Astrocyte (in vitro differentiated cells and primary cell): ENCODE measurements at regions not wholly inside any gene's neighbourhood (a gene's known extent, or its start where the extent isn't known, plus 50 kb on each side); places are given as distances from the start of the nearest gene placed in this dataset.

Experiments
- CTCF ChIP-seq: IDR thresholded peaks from 2 replicates; pipeline ENCODE4 v1.5.1; 2011; ENCODE audit warnings: low read depth, mild to moderate bottlenecking, inconsistent platforms, low read length, moderate library complexity; ENCODE audit not compliant: insufficient read depth
- EZH2 ChIP-seq: IDR thresholded peaks from 2 replicates; pipeline ENCODE4 v1.6.1; 2012; ENCODE audit warnings: mild to moderate bottlenecking, low read length, inconsistent platforms; ENCODE audit not compliant: insufficient read depth

DNA sequence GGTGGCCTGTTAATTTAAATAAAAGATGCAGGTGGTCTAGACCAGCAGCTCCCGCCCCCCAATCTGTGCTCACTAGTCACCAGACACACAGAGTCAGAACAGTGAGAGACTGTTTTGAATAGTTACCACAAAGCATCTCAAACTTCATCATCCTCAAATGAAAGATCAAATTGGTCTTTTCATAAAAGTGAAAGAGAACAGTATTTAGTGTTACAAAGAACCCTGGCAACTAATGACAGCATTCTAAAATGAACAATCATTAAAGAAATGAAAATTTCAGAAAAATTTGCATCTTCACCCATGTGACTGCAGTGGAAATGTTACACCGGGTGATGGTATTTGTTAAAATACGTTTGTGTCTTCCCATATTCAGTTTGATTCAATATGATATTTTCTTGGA, 65.5 kb upstream of the PMAIP1 start:
- no peak for TF ChIP-seq CTCF
- no peak for TF ChIP-seq EZH2
